ENCODE measurements at regions not wholly inside any gene's neighbourhood (a gene's known extent, or its start where the extent isn't known, plus 50 kb on each side); places are given as distances from the start of the nearest gene placed in this dataset.

GRCh38 chr16:79769928-79770243 is 169.3 kb upstream of the MAF start:
- TF ChIP-seq POLR2A (IDR thresholded peaks at IDR 0.05) (no peak), CTCF (IDR thresholded peaks at IDR 0.05) (no peak), EP300 (IDR thresholded peaks at IDR 0.05) (no peak)
